H1 (cell line): ENCODE measurements at regions not wholly inside any gene's neighbourhood (a gene's known extent, or its start where the extent isn't known, plus 50 kb on each side); places are given as distances from the start of the nearest gene placed in this dataset.

ENCODE experiments used
- CTCF ChIA-PET: fragments of 300-600 bp; sonication (Branson Sonifier 250); formaldehyde crosslinking; loops from one replicate; lab custom pipeline; 2021; ENCODE audit not compliant: partially characterized antibody; lab: Charles Lee
- POLR2A ChIA-PET: fragments of 300-600 bp; sonication (Branson Sonifier 250); formaldehyde crosslinking; loops from one replicate; lab custom pipeline; 2021; ENCODE audit warnings: inconsistent platforms; ENCODE audit not compliant: partially characterized antibody; lab: Charles Lee
- DNase-seq, 2 experiments: peaks; one replicate each; pipeline versions ENCODE4 v3.0.0 to v3.0.0-alpha.2; 2010 to 2022; ENCODE audit warnings: low spot score in 2 of 2, low read depth in 1 of 2, mixed read lengths in 1 of 2
- FAIRE-seq: peaks from 2 replicates; lab custom pipeline; 2011; peaks lifted over from hg19 to GRCh38; lab: Jason Lieb, UNC
- H2AFZ ChIP-seq: 2 replicates; pipeline ENCODE4 v1.8.1; 2012; ENCODE audit warnings: low read length, inconsistent platforms
- H2AK5ac ChIP-seq: 2 replicates; pipeline ENCODE4 v1.6.1; 2013; ENCODE audit warnings: low read depth, low read length
- H2BK120ac ChIP-seq: replicated peaks from 2 replicates; pipeline ENCODE3; 2013; ENCODE audit warnings: low read depth, low read length, inconsistent platforms
- H2BK12ac ChIP-seq: 2 replicates; pipeline ENCODE4 v1.6.1; 2013; ENCODE audit warnings: low read depth, low read length
- H2BK15ac ChIP-seq: 2 replicates; pipeline ENCODE4 v1.6.1; 2013; ENCODE audit warnings: low read length
- H2BK20ac ChIP-seq: 2 replicates; pipeline ENCODE4 v1.6.1; 2013; ENCODE audit warnings: low read length
- H2BK5ac ChIP-seq: 2 replicates; pipeline ENCODE4 v1.6.1; 2013; ENCODE audit warnings: low read depth, low read length
- H3K14ac ChIP-seq: 2 replicates; pipeline ENCODE4 v1.6.1; 2013; ENCODE audit warnings: inconsistent platforms; ENCODE audit not compliant: insufficient read length
- H3K18ac ChIP-seq: 2 replicates; pipeline ENCODE4 v1.6.1; 2013; ENCODE audit warnings: low read length; ENCODE audit errors: extremely low read depth
- H3K23ac ChIP-seq: 2 replicates; pipeline ENCODE4 v1.6.1; 2013; ENCODE audit warnings: inconsistent platforms; ENCODE audit not compliant: insufficient read length
- H3K23me2 ChIP-seq: 2 replicates; pipeline ENCODE4 v1.6.1; 2013; ENCODE audit warnings: low read depth, low read length
- H3K27ac ChIP-seq: 2 replicates; pipeline ENCODE4 v1.6.1; 2011; ENCODE audit warnings: low read depth, low read length, inconsistent platforms
- H3K27me3 ChIP-seq, 4 experiments: replicated peaks in 1 of 4; 1 replicate in 1 of 4; 2 replicates in 3 of 4; pipeline versions ENCODE4 v1.6.1 to v1.8.1; 2011 to 2013; ENCODE audit warnings: low read length in 3 of 4, mild to moderate bottlenecking in 3 of 4, inconsistent platforms in 2 of 4, mixed read lengths in 2 of 4, moderate library complexity in 1 of 4; ENCODE audit not compliant: control insufficient read depth in 3 of 4, insufficient read depth in 3 of 4; ENCODE audit errors: extremely low read depth in 1 of 4
- H3K36me3 ChIP-seq, 4 experiments: 2 replicates each; pipeline versions ENCODE4 v1.6.1 to v1.8.1; 2011 to 2013; ENCODE audit warnings: mild to moderate bottlenecking in 4 of 4, low read length in 3 of 4, moderate library complexity in 2 of 4, control low read depth in 1 of 4, inconsistent platforms in 1 of 4; ENCODE audit not compliant: insufficient read depth in 4 of 4, control insufficient read depth in 2 of 4
- H3K4ac ChIP-seq: replicated peaks from 2 replicates; pipeline ENCODE3; 2013; ENCODE audit warnings: low read length, low read depth, mixed read lengths, inconsistent platforms; ENCODE audit not compliant: insufficient read length
- H3K4me1 ChIP-seq, 4 experiments: replicated peaks in 1 of 4; 1 replicate in 1 of 4; 2 replicates in 3 of 4; pipeline versions ENCODE4 v1.6.1 to v1.8.1; 2011 to 2013; ENCODE audit warnings: low read length in 3 of 4, inconsistent platforms in 2 of 4, mixed read lengths in 1 of 4; ENCODE audit not compliant: insufficient read depth in 4 of 4, control insufficient read depth in 3 of 4
- H3K4me2 ChIP-seq, 2 experiments: 2 replicates each; pipeline versions ENCODE4 v1.6.1 to v1.8.1; 2011 to 2013; ENCODE audit warnings: low read depth in 2 of 2, low read length in 2 of 2, control low read depth in 1 of 2, inconsistent platforms in 1 of 2, mild to moderate bottlenecking in 1 of 2; ENCODE audit not compliant: insufficient read depth in 1 of 2
- H3K4me3 ChIP-seq, 4 experiments: fragments of 200-600, 300-600 bp in 1 of 4; sonication (generic), shearing (Covaris generic), sonication (Bioruptor Twin) in 1 of 4; 2 replicates each; pipeline versions ENCODE4 v1.5.1 to v1.8.1; 2011 to 2016; ENCODE audit warnings: low read length in 4 of 4, low read depth in 3 of 4, control low read depth in 2 of 4, inconsistent platforms in 2 of 4, mild to moderate bottlenecking in 2 of 4, mixed read lengths in 1 of 4, moderate library complexity in 1 of 4; ENCODE audit not compliant: insufficient read depth in 2 of 4; ENCODE audit errors: extremely low read depth in 1 of 4
- H3K56ac ChIP-seq: replicated peaks from 2 replicates; pipeline ENCODE3; 2013; ENCODE audit warnings: low read depth, mild to moderate bottlenecking, mixed read lengths, low read length, inconsistent platforms; ENCODE audit not compliant: insufficient read length
- H3K79me1 ChIP-seq: 2 replicates; pipeline ENCODE4 v1.6.1; 2013; ENCODE audit warnings: low read depth, low read length, control low read depth
- H3K79me2 ChIP-seq, 2 experiments: 2 replicates each; pipeline versions ENCODE4 v1.6.1 to v1.8.1; 2012 to 2013; ENCODE audit warnings: low read length in 2 of 2, mild to moderate bottlenecking in 2 of 2, inconsistent platforms in 1 of 2; ENCODE audit not compliant: insufficient read depth in 2 of 2, control insufficient read depth in 1 of 2
- H3K9ac ChIP-seq, 4 experiments: replicated peaks in 1 of 4; 1 replicate in 1 of 4; 2 replicates in 3 of 4; pipeline versions ENCODE4 v1.6.1 to v1.8.1; 2011 to 2013; ENCODE audit warnings: low read depth in 3 of 4, low read length in 3 of 4, control low read depth in 2 of 4, mild to moderate bottlenecking in 2 of 4, moderate library complexity in 2 of 4, inconsistent platforms in 1 of 4; ENCODE audit errors: extremely low read depth in 1 of 4
- H3K9me3 ChIP-seq, 2 experiments: 2 replicates each; pipeline versions ENCODE4 v1.6.1 to v1.8.1; 2012 to 2013; ENCODE audit warnings: mild to moderate bottlenecking in 2 of 2, moderate library complexity in 2 of 2, control low read depth in 1 of 2, inconsistent platforms in 1 of 2, low read depth in 1 of 2, low read length in 1 of 2, mixed read lengths in 1 of 2; ENCODE audit not compliant: insufficient read depth in 2 of 2
- H4K20me1 ChIP-seq, 2 experiments: replicated peaks in 1 of 2; 2 replicates each; pipeline versions ENCODE3 to v1.8.1; 2011 to 2013; ENCODE audit warnings: inconsistent platforms in 2 of 2, low read length in 2 of 2, mild to moderate bottlenecking in 1 of 2; ENCODE audit not compliant: insufficient read depth in 2 of 2, control insufficient read depth in 1 of 2
- H4K5ac ChIP-seq: 2 replicates; pipeline ENCODE4 v1.6.1; 2013; ENCODE audit warnings: low read length, low read depth, mixed read lengths, inconsistent platforms; ENCODE audit not compliant: insufficient read length
- H4K8ac ChIP-seq: 2 replicates; pipeline ENCODE4 v1.8.0; 2013; ENCODE audit warnings: mild to moderate bottlenecking, moderate library complexity, low read length, inconsistent platforms; ENCODE audit not compliant: insufficient read depth; ENCODE audit errors: extremely low read depth
- H4K91ac ChIP-seq: replicated peaks from 2 replicates; pipeline ENCODE3; 2013; ENCODE audit warnings: low read length, mixed read lengths, inconsistent platforms; ENCODE audit not compliant: insufficient read length
- CBX8 ChIP-seq: fragments of 300-800, 300-1000 bp; sonication (generic); IDR thresholded peaks from 2 replicates; pipeline ENCODE4 v1.7.1; 2016; ENCODE audit warnings: low read depth, low read length, borderline replicate concordance
- CTBP2 ChIP-seq: IDR thresholded peaks from 2 replicates; pipeline ENCODE4 v1.7.0; 2011; ENCODE audit warnings: borderline replicate concordance, mild to moderate bottlenecking, moderate library complexity, mixed read lengths, low read length; ENCODE audit not compliant: insufficient read depth, insufficient read length
- KDM1A ChIP-seq: fragments of 200-600, 300-600 bp; sonication (generic); IDR thresholded peaks from 2 replicates; pipeline ENCODE4 v1.7.1; 2016; ENCODE audit warnings: mild to moderate bottlenecking, low read length, borderline replicate concordance
- KDM5A ChIP-seq: fragments of 200-600 bp; IDR thresholded peaks from 2 replicates; pipeline ENCODE4 v1.7.1; 2012; ENCODE audit warnings: mild to moderate bottlenecking, low read length, inconsistent platforms, mixed read lengths
- MAFK ChIP-seq: IDR thresholded peaks from 2 replicates; pipeline ENCODE4 v1.6.1; 2012; ENCODE audit warnings: low read depth, mild to moderate bottlenecking, improper control_type of control experiment, low read length
- RNF2 ChIP-seq: fragments of 200-900, 300-1000 bp; sonication (generic); IDR thresholded peaks from 2 replicates; pipeline ENCODE4 v1.7.1; 2016; ENCODE audit warnings: borderline replicate concordance, low read depth, mild to moderate bottlenecking, antibody characterized with exemption, low read length; ENCODE audit not compliant: poor library complexity, severe bottlenecking; ENCODE audit errors: missing control alignments
- TAF1 ChIP-seq: IDR thresholded peaks from 2 replicates; pipeline ENCODE4 v1.6.1; 2011; ENCODE audit warnings: mild to moderate bottlenecking, low read depth, low read length
- WGBS, 2 experiments: shearing (Covaris generic) in 1 of 2; methylation state at CpG; one replicate each; pipeline versions ENCODE4 v1.1.6 to v1.1.7; 2013 to 2015; ENCODE audit warnings: low lambda C conversion rate in 2 of 2, mixed read lengths in 2 of 2, inconsistent platforms in 1 of 2, low coverage in 1 of 2, missing lambda C conversion rate in 1 of 2; ENCODE audit not compliant: insufficient replicate concordance in 2 of 2, insufficient coverage in 1 of 2, insufficient read length in 1 of 2; ENCODE audit errors: extremely low coverage in 1 of 2, missing lambda C conversion rate in 1 of 2; 5-methylcytosine and 5-hydroxymethylcytosine counted together

DNA sequence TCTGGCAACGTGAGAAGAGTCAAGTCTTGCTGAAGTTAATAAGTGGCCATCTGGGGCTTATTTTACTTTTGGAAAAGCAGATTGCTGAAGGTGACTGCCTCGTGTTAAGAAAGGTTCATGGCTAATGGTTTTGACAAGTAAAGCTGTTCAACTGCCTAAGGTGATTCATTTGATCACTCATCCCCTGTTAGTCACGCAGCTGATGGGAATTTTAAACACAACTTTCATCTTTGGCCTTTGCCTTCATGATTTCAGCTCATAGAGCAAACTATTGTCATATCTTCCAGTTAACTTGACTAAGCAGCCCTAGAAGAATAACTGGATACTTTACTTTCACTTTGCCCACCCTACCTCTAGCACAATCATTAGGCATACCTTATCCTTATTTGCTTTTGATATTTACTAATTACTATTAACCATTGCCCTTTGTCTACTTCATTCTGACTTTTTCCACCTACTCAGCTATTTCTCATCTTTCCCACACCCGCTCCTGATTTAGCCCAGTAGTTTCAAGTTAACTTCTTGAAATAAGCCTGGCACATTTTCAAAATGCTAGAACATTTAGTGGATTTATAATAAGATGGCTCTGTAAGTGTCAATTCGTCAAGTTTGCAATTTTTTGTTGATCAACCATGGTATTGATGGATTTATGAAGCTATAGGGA lies 170.6 kb upstream of the S100G start:
- H2BK120ac ChIP-seq = no peak overlapping the region
- no peak overlapping the region for H3K14ac ChIP-seq
- no peak overlapping the region for H3K4me2 ChIP-seq
- no peaks in the 10 kb centered on the region for H3K23me2 ChIP-seq
- H3K56ac ChIP-seq = no peak overlapping the region
- H3K18ac ChIP-seq = no peak overlapping the region
- no peak overlapping the region for H4K91ac ChIP-seq
- no peak overlapping the region for H2BK15ac ChIP-seq
- H3K9ac ChIP-seq = no peak overlapping the region
- no peak overlapping the region for H2AFZ ChIP-seq
- no peaks in the 10 kb centered on the region for H3K36me3 ChIP-seq
- H2BK5ac ChIP-seq = no peak overlapping the region
- DNase-seq = no peak
- H3K27ac ChIP-seq = no peak overlapping the region
- H2BK20ac ChIP-seq = no peak overlapping the region
- H4K20me1 ChIP-seq = no peaks in the 10 kb centered on the region
- 86% methylated on average over 5 of the region's 5 CpGs; no CpG with 5 or more reads in 1 of the 2 experiments for whole genome bisulfite sequencing, 2 experiments
- CTCF ChIA-PET = interaction anchor here (1.4 kb wide), 1 partner anchor 16 kb away, joined by 3 read pairs; no protein-coding TSS in a partner anchor
- no peaks in the 10 kb centered on the region; a peak in 1 of 7 replicates for H3K4me1 ChIP-seq
- H3K4me3 ChIP-seq = no peak overlapping the region
- no peak overlapping the region for H3K4ac ChIP-seq
- no peak for TF ChIP-seq KDM1A
- no peak for TF ChIP-seq MAFK
- TF ChIP-seq KDM5A = no peak
- no peak for TF ChIP-seq CBX8
- no peak for TF ChIP-seq TAF1
- no peak for TF ChIP-seq RNF2
- no peak for TF ChIP-seq CTBP2
- H2AK5ac ChIP-seq = no peak overlapping the region
- no peak overlapping the region for H4K5ac ChIP-seq
- POLR2A ChIA-PET = no interaction called here
- FAIRE-seq = no peak
- H4K8ac ChIP-seq = no peak overlapping the region
- no peak overlapping the region for H3K23ac ChIP-seq
- no peaks in the 10 kb centered on the region for H3K27me3 ChIP-seq
- 0 out of 4 replicates have a peak, but pooled peaks cover 0 to 3% of the 10 kb centered on the region in 2 experiments for H3K9me3 ChIP-seq
- no peak overlapping the region for H2BK12ac ChIP-seq
- H3K79me1 ChIP-seq = no peaks in the 10 kb centered on the region
- H3K79me2 ChIP-seq = no peaks in the 10 kb centered on the region
